Trophoblast cell (in vitro differentiated cells and primary cell): ENCODE measurements at regions not wholly inside any gene's neighbourhood (a gene's known extent, or its start where the extent isn't known, plus 50 kb on each side); places are given as distances from the start of the nearest gene placed in this dataset.
A peak's percentile ranks its signal among the peaks of the same experiment; 100 is the strongest.

Experiments
- DNase-seq, 2 donors: peaks; one replicate each; pipeline ENCODE4 v3.0.0-alpha.2; 2016
- H2AFZ ChIP-seq: 2 replicates; pipeline ENCODE4 v1.6.1; 2013; ENCODE audit warnings: low read length, moderate library complexity, mild to moderate bottlenecking; ENCODE audit not compliant: insufficient read depth, poor library complexity
- H2AK5ac ChIP-seq: 2 replicates; pipeline ENCODE4 v1.6.1; 2013; ENCODE audit warnings: mild to moderate bottlenecking, low read length
- H2BK120ac ChIP-seq: 2 replicates; pipeline ENCODE4 v1.6.1; 2013; ENCODE audit warnings: low read length, mild to moderate bottlenecking, moderate library complexity; ENCODE audit not compliant: insufficient read depth, poor library complexity
- H2BK12ac ChIP-seq: 2 replicates; pipeline ENCODE4 v1.6.1; 2013; ENCODE audit warnings: mild to moderate bottlenecking, low read length, moderate library complexity
- H2BK5ac ChIP-seq: 2 replicates; pipeline ENCODE4 v1.6.1; 2013; ENCODE audit warnings: low read length, low read depth, moderate library complexity, mild to moderate bottlenecking; ENCODE audit not compliant: poor library complexity
- H3K14ac ChIP-seq: 2 replicates; pipeline ENCODE4 v1.6.1; 2013; ENCODE audit warnings: mild to moderate bottlenecking, low read length
- H3K18ac ChIP-seq: 2 replicates; pipeline ENCODE4 v1.6.1; 2013; ENCODE audit warnings: mild to moderate bottlenecking, low read length
- H3K23ac ChIP-seq: 2 replicates; pipeline ENCODE4 v1.6.1; 2013; ENCODE audit warnings: low read length
- H3K27ac ChIP-seq: 2 replicates; pipeline ENCODE4 v1.5.1; 2013; ENCODE audit warnings: low read depth, mild to moderate bottlenecking, inconsistent platforms, low read length, moderate library complexity
- H3K27me3 ChIP-seq: 2 replicates; pipeline ENCODE4 v1.6.1; 2013; ENCODE audit warnings: inconsistent platforms, mild to moderate bottlenecking, low read length, moderate library complexity; ENCODE audit not compliant: insufficient read depth
- H3K36me3 ChIP-seq, 2 experiments: 1 replicate in 1 of 2; 2 replicates in 1 of 2; pipeline ENCODE4 v1.6.1; 2013; ENCODE audit warnings: low read length in 2 of 2, mild to moderate bottlenecking in 2 of 2, moderate library complexity in 1 of 2; ENCODE audit not compliant: insufficient read depth in 2 of 2, control insufficient read depth in 1 of 2
- H3K4ac ChIP-seq: 2 replicates; pipeline ENCODE4 v1.6.1; 2013; ENCODE audit warnings: low read depth, mild to moderate bottlenecking, low read length, moderate library complexity
- H3K4me1 ChIP-seq, 2 experiments: 1 replicate in 1 of 2; 2 replicates in 1 of 2; pipeline ENCODE4 v1.6.1; 2013; ENCODE audit warnings: low read length in 2 of 2, mild to moderate bottlenecking in 2 of 2, moderate library complexity in 1 of 2; ENCODE audit not compliant: insufficient read depth in 2 of 2, control insufficient read depth in 1 of 2
- H3K4me2 ChIP-seq: 2 replicates; pipeline ENCODE4 v1.6.1; 2013; ENCODE audit warnings: inconsistent platforms, mild to moderate bottlenecking, low read length, moderate library complexity
- H3K4me3 ChIP-seq: 2 replicates; pipeline ENCODE4 v1.5.1; 2013; ENCODE audit warnings: mild to moderate bottlenecking, low read depth, low read length, inconsistent platforms
- H3K79me1 ChIP-seq: one replicate; pipeline ENCODE4 v1.6.1; 2013; ENCODE audit warnings: low read length
- H3K79me2 ChIP-seq: 2 replicates; pipeline ENCODE4 v1.6.1; 2013; ENCODE audit warnings: low read length, mild to moderate bottlenecking; ENCODE audit not compliant: control insufficient read depth, insufficient read depth, poor library complexity
- H3K9ac ChIP-seq: 2 replicates; pipeline ENCODE4 v1.6.1; 2013; ENCODE audit warnings: mild to moderate bottlenecking, low read length
- H3K9me3 ChIP-seq: 2 replicates; pipeline ENCODE4 v1.6.1; 2013; ENCODE audit warnings: low read depth, mild to moderate bottlenecking, control low read depth, inconsistent platforms, low read length; ENCODE audit not compliant: insufficient read depth
- H4K12ac ChIP-seq: 2 replicates; pipeline ENCODE4 v1.6.1; 2013; ENCODE audit warnings: low read depth, mild to moderate bottlenecking, low read length, moderate library complexity
- H4K8ac ChIP-seq: 2 replicates; pipeline ENCODE4 v1.6.1; 2013; ENCODE audit warnings: low read depth, mild to moderate bottlenecking, low read length, moderate library complexity
- H4K91ac ChIP-seq: one replicate; pipeline ENCODE4 v1.6.1; 2013; ENCODE audit warnings: low read depth, mild to moderate bottlenecking, low read length, moderate library complexity
- WGBS: extraction: QIAGEN DNeasy Blood & Tissue Kit; methylation state at CpG from one replicate; pipeline ENCODE4 v1.1.7; 2013; ENCODE audit warnings: missing lambda C conversion rate; ENCODE audit not compliant: insufficient read length, insufficient coverage; ENCODE audit errors: extremely low coverage; 5-methylcytosine and 5-hydroxymethylcytosine counted together

- Histone ChIP-seq H4K91ac (no peak overlapping the region), H3K36me3 (no peaks in the 10 kb centered on the region), H3K27me3 (no peaks in the 10 kb centered on the region), H3K79me1 (no peaks in the 10 kb centered on the region), H2BK5ac (no peak overlapping the region), H2AFZ (no peak overlapping the region), H4K12ac (no peak overlapping the region), H3K27ac (no peak overlapping the region), H3K79me2 (no peaks in the 10 kb centered on the region), H3K14ac (no peak overlapping the region), H3K4me1 (no peaks in the 10 kb centered on the region), H3K4me2 (no peak overlapping the region), H2BK120ac (no peak overlapping the region), H3K9ac (no peak overlapping the region), H3K9me3 (no peaks in the 10 kb centered on the region), H3K18ac (no peak overlapping the region), H3K23ac (no peak overlapping the region), H3K4me3 (no peak overlapping the region), H4K8ac (no peak overlapping the region), H2BK12ac (no peak overlapping the region), H3K4ac (no peak overlapping the region), H2AK5ac (no peak overlapping the region)
- WGBS = no CpG with 5 or more reads among the region's 1 CpG
- DNase-seq = peak in 1 of 2 donors; percentile 24
Measured at GRCh38 chr4:125736057-125736456, 421.3 kb downstream of the FAT4 start.

- Histone ChIP-seq H4K8ac (no peak overlapping the region), H3K79me1 (no peaks in the 10 kb centered on the region), H3K4ac (no peak overlapping the region), H3K9me3 (peaks cover 2% of the 10 kb centered on the region), H3K36me3 (peaks cover 0 to 1% of the 10 kb centered on the region in 2 experiments), H3K4me2 (no peak overlapping the region), H4K91ac (no peak overlapping the region), H4K12ac (no peak overlapping the region), H3K18ac (no peak overlapping the region), H2BK120ac (no peak overlapping the region), H3K14ac (no peak overlapping the region), H3K4me3 (no peak overlapping the region), H3K27me3 (no peaks in the 10 kb centered on the region), H2AK5ac (no peak overlapping the region), H3K79me2 (no peaks in the 10 kb centered on the region), H2BK12ac (no peak overlapping the region), H2AFZ (no peak overlapping the region), H3K9ac (no peak overlapping the region), H3K27ac (peak overlapping the region; percentile 62), H3K4me1 (no peaks in the 10 kb centered on the region), H2BK5ac (no peak overlapping the region), H3K23ac (no peak overlapping the region)
- WGBS = no CpG with 5 or more reads among the region's 2 CpGs
- no peak for DNase-seq
Measured at GRCh38 chr4:125739760-125740159, 425.0 kb downstream of the FAT4 start.

GRCh38 chr4:125741825-125742452 is 427.2 kb downstream of the FAT4 start:
- WGBS = no CpG with 5 or more reads among the region's 8 CpGs
- Histone ChIP-seq H2AK5ac (no peak overlapping the region), H2BK120ac (no peak overlapping the region), H3K4me1 (no peaks in the 10 kb centered on the region), H3K36me3 (peaks cover 0 to 4% of the 10 kb centered on the region in 2 experiments), H2BK5ac (no peak overlapping the region), H3K4ac (no peak overlapping the region), H2BK12ac (no peak overlapping the region), H4K12ac (no peak overlapping the region), H4K8ac (no peak overlapping the region), H3K9ac (no peak overlapping the region), H3K79me2 (no peaks in the 10 kb centered on the region), H3K4me2 (no peak overlapping the region), H3K4me3 (no peak overlapping the region), H3K14ac (no peak overlapping the region), H3K79me1 (no peaks in the 10 kb centered on the region), H2AFZ (no peak overlapping the region), H4K91ac (no peak overlapping the region), H3K9me3 (peaks cover 4% of the 10 kb centered on the region), H3K18ac (no peak overlapping the region), H3K27ac (no peak overlapping the region), H3K23ac (no peak overlapping the region), H3K27me3 (no peaks in the 10 kb centered on the region)
- peak in 1 of 2 donors; percentile 13 for DNase-seq

- no peak overlapping the region for H3K4ac ChIP-seq
- no peak overlapping the region for H4K91ac ChIP-seq
Measured at GRCh38 chr4:125744891-125745364, 430.2 kb downstream of the FAT4 start.

More at GRCh38 chr4:125744891-125745364, 430.2 kb downstream of the FAT4 start:
- H3K27me3 ChIP-seq = no peaks in the 10 kb centered on the region
- no peak overlapping the region for H3K18ac ChIP-seq
- no peak overlapping the region for H2BK5ac ChIP-seq
- no peak overlapping the region for H2AFZ ChIP-seq
- H3K27ac ChIP-seq = no peak overlapping the region
- no peak overlapping the region for H2BK12ac ChIP-seq
- WGBS = no CpG with 5 or more reads among the region's 23 CpGs
- H3K9ac ChIP-seq = no peak overlapping the region
- H3K79me1 ChIP-seq = no peaks in the 10 kb centered on the region
- peaks cover 0 to 4% of the 10 kb centered on the region in 2 experiments for H3K36me3 ChIP-seq
- DNase-seq = no peak
- no peak overlapping the region for H3K14ac ChIP-seq
- H2AK5ac ChIP-seq = no peak overlapping the region
- H3K79me2 ChIP-seq = no peaks in the 10 kb centered on the region
- no peak overlapping the region for H4K12ac ChIP-seq
- no peak overlapping the region for H3K4me2 ChIP-seq
- no peak overlapping the region for H3K23ac ChIP-seq
- peaks cover 4% of the 10 kb centered on the region for H3K9me3 ChIP-seq
- no peaks in the 10 kb centered on the region for H3K4me1 ChIP-seq
- H2BK120ac ChIP-seq = no peak overlapping the region
- no peak overlapping the region for H4K8ac ChIP-seq
- H3K4me3 ChIP-seq = no peak overlapping the region
